GM21619 (cell line): ENCODE measurements at regions not wholly inside any gene's neighbourhood (a gene's known extent, or its start where the extent isn't known, plus 50 kb on each side); places are given as distances from the start of the nearest gene placed in this dataset.
A peak's percentile ranks its signal among the peaks of the same experiment; 100 is the strongest.
"Not testable (repeated sequence)": the region's sequence is repeated elsewhere in the genome, so short reads cannot be mapped to it uniquely, and the experiment has no call there.

ENCODE experiments used
- ATAC-seq: cut with Tn5 transposase; IDR thresholded peaks from one replicate; pipeline ENCODE4 v1.9.1; 2021; ENCODE audit not compliant: unreplicated experiment

DNA sequence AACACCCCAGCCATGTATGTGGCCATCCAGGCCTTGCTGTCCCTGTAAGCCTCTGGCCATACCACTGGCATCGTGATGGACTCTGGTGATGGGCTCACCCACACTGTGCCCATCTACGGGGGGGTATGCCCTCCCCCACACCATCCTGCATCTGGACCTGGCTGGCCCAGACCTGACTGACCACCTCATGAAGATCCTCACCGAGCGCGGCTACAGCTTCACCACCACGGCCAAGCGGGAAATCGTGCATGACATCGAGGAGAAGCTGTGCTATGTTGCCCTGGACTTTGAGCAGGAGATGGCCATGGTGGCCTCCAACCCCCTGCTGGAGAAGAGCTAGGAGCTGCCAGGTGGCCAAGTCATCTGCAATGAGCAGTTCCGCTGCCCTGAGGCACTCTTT, 80.4 kb upstream of the ZCCHC2 start:
- no peak for ATAC-seq

DNA sequence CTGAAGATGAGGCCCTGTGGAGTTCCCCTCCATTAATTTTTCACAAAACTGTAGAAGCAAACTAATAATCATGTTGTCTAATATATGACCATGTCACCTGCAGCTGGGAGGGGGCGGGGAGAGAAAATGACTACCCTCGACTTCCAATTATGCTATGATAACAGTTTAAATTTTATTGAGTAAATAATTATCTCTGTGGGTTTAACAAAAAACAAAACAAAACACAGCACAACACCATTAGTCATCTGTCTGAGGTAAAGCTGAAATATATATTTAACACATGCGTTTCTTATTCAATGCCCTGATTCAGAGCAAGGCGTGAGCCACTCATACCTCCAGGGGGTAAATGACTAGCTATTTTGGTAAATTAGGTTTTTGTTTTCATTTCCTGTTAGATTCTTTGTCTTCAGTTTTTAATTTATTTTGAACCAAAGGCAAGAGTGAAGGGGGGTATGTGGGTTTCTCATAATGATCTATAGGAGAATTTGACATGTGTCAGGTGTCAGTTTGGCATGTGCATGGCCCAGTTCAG, 77.4 kb upstream of the ZCCHC2 start:
- ATAC-seq, result peak; percentile 87

DNA sequence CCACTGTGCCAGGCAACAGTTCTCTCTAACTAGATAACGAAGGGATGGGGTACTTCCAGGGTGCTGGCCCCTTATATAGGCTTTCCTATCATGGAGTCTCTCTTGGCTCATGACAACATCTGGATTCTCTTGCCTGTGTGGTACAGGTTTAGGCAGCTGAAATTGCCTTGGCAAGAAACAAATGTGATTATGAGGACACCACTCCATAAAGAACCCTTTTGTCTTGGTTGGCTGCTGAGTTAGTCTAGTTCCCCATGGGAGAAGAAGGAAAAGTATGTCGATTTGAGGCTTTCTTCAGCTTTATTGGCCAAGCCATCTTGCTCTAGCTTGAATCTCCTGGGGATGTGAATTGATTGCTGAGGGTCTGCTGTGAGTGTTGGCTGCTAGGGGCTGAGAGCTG, 76.3 kb upstream of the ZCCHC2 start:
- ATAC-seq, result no peak

DNA sequence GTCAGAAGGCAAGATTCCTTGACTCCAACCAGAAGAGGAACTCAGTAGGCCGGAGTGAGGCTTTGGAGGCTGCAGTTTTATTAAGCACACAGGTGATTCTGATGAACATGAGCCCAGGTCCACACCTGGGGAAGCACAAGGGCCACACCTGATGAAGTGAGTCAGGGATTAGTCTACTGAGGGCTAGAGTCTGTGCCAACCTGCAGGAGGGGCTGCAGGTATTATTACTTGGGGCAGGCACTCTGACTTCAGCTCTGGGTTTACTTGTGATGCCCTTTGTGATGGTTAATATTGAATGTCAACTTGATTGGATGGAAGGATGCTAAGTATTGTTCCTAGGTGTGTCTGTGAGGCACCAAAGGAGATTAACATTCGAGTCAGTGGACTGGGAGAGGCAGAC, 75.2 kb upstream of the ZCCHC2 start:
- no peak for ATAC-seq

DNA sequence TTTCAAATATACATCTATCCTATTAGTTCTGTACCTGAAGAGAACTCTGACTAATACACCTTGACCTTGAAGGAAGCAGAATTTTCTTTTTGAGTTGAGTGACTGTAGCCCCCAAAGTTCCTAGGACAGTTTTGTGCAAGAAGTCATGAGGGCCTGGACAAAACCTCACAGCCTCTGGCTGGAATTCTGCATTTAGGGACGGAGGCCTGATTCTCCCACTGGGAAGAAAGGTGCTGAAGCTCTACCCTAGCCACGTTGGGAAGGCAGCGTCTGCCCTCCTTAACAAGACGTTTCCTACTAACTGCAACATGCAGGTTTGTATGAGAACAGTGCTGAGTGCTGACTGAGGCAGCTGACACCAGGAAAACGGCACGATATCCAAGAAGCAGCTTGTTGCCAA, 74.4 kb upstream of the ZCCHC2 start:
- no peak for ATAC-seq

DNA sequence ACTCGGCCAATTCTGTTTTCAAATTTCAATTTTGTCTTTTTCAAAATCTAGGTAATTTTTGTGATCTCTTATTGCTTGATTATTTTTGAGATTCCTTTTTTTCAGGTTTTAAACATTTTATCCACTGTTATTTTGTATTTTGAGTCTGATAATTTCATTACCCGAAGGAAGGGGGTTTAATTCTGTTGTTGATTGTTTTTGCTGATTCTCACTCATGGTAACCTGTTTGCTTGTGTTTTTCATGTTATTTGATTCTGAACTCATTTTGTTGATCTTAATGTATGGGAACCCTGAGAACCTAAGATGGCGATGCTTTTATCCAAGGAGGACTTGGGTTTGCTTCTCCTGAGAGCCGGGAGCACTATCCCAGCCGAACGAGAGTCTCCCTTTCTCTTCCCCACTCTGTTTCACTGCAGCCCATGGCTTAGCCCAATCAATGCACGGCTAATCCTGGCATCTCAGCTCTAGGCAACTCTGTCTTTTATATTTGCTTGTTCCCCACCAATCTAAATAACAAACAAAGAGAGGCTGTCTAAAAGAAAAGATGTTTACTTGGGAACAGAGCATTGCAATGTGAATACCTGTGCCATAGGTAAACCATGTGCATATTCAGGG, 73.2 kb upstream of the ZCCHC2 start:
- no peak for ATAC-seq

DNA sequence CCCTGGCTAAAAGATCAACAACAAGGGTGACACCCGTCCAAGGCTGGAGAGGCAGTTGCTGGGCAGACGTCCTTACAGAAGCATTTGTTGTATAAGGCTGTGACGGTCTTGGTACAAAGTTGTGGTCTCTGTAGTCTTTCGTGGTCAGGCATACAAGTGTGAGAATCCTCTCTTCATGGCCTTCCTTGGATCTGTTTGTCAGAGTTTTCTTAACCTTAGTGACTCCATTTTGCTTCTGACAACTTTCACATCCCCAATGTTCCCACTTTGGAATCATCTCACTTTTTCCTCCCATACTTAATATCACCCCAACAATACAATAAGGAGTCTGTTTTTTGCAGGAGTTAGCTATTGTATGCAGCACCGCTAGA, 72.7 kb upstream of the ZCCHC2 start:
- no peak for ATAC-seq

DNA sequence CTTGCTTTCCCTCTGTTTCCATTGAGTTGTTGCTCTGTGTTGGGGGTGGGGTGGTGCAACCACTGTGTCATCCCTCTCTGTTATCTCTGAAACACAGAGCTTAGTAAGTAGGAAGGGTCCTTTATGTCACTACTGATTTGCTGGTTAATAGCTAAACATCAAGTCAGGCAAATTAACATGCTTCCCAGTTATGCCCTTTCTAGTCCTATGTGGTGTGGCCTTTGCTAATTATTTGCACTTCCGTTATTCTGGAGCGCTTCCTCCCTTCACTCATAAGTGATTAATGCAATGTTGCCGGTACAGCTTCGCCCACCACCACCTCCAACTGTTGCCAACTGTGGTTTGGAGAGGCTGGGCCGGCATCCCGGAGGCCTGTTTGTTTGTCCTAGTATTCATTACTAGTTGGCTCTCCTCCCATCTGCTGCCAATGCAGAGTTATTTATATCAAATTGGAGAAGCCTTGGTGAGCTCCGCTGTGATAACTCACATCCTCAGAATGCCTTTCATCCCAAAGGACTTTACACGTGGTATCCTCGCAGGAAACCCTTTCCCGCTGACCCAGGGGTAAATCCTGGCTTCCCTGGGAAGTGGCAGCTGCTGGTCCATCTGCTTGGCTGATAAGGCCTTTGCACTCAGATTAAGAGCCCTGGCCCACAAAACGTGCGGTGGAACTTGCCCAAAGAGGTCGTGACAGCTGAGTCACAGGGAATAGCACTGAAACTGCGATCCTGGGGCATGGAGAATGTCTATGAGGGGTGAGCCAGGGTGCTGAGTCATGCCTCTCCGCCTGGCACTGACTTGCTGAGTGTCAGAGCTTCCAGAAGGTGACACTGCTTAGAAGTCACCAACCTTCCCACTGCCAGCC, 72.0 kb upstream of the ZCCHC2 start:
- no peak for ATAC-seq

DNA sequence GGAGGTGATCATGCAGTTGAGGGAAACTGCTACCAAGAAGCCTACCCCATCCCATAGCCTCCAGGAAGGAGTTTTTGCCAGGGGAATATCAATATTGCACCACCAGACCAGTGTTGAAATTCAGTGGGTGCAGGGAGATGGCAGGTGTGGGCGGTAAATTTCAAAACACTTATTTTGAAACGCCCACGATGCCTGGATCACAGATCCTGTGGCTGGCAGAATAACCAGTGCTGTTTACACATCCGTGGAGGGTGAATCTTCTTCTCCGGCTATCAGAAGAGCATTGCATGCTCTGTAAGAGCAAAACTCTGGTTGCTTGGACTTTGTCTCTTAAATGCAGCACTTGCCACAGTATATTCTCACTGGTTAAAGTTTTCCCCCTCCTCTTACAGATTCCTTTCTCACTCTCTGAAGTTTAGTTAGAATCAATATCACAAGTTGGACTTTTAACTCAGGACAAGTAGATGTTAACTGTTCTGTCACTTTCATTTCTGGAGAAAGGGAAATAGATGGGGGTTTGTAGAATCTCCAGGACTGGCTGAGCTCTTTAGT, 70.5 kb upstream of the ZCCHC2 start:
- ATAC-seq, result no peak

DNA sequence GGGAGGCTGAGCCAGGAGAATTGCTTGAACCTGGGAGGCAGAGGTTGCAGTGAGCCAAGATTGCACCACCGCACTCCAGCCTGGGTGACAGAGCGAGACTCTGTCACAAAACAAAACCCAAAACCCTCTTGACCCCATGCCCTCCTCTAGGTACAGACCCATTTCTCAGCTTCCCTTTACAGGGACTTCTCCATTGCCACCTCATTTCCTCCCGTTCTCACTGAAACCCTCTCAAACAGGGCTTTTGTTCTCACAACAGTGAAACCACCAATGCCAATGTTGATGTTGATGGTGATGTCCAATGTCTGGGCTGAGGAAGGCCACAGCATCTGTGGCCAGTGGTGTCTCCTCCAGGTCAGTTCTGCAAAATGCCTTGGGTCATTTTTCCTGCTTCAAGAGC, 69.0 kb upstream of the ZCCHC2 start:
- peak; percentile 42 for ATAC-seq

DNA sequence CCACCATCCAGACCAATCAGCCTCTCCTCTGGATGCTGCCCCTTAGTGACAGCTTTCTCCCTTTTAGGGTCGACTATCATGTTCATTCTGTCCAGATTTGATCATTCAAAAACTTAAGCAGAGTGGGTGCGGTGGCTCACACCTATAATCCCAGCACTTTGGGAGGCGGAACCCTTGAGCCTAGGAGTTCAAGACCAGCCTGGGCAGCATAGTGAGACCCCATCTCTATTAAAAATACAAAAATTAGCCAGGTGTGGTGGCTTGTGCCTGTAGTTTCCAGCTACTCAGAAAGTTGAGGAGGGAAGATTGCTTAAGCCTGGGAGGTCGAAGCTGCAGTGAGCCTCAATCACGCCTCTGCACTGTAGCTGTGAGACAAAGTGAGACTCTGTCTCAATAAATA, 68.3 kb upstream of the ZCCHC2 start:
- ATAC-seq, result no peak

DNA sequence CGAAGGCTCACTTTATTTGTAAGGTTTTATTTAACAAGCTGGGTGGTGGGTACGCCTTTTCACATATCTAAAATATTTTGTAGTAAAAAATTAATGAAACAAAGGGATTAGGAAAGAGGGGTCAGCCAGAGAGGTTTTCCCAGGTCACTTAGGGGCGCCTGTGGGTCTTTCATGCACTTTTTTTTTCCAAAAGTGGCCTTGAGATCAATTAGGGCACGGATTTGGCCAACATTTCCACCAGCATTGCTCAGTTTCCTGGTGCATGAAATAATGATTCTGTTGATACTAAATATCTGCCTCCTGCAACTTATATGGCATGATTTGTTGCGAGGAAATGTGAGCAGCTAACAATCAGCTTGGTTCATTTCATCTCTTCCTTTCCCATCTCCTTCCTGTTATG, 67.6 kb upstream of the ZCCHC2 start:
- no peak for ATAC-seq

DNA sequence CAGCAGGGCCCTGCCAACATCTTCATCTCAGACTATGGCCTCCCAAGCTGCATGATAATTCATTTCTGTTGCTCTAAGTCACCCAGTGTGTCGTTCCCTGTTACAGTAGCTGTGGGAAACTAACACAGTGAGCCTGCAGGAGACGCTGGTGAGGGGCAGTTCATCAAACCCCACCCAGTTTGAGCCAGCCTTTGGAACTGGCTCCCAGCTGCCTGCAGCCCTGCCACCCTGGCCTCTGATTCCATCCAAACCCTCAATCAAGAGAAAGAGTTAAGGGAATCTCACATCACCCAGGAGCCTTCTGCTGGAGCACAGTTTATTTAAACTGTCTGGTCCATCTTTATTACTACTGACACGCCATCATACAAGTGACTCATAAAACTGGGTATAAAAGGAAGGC, 64.9 kb upstream of the ZCCHC2 start:
- ATAC-seq, result no peak

DNA sequence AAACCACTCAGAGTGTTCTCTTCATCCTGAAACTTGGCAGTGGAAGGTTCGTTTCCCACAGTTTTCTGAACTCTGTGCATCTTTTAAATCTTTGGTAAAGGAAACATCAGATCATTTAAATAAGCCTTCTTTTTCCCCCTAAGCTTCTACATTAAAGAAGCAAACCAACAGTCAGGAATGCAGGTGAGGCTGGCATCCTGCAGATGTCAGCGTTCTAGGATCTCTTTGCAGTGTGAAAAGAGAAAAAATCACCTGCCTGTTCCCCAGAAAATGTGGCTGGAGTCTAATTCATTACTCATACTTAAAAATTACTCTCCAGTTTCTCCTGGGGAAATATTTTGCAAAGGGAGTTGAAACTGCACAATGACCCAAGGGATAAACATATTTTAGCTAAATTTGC, 64.5 kb upstream of the ZCCHC2 start:
- no peak for ATAC-seq

DNA sequence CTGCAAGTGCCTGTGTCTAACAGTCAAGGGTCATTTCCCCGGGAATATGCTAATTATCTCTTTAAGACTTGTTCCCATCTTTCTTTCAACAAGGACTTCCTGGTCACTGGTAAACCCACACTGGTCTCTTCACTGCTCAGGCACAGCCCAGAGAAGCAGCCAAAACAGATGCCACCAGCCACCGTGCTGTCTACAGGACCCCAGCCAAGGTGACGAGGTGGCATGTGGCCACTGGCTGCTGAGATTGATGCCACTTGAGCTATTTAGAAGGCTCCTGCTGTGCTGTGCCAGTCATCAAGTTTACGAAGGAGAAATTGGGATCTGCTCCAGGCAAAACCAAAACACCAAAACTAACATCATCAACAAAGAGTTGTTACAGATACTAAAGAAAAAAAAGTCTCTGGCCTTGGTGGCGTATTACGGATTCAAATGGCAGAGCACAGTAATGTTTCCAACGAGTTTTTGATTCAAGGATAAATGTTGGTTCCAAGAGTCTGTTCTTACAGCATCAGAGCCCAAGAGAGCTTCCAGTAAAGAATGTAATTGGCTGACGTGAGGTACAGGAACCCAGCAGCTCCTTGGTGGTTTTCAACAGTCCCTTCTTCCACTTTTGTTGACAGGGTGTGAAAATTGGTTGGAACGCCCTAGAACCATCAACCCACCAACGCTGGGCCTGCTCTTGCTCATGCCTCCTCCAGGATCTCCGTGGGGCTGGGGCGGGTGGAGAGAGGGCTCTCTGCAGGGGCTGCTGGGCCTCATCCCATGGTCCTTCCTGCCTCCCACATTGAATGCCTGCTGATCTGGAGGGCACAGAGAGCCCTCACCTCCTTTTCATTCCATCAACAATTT, 63.7 kb upstream of the ZCCHC2 start:
- ATAC-seq, result no peak

DNA sequence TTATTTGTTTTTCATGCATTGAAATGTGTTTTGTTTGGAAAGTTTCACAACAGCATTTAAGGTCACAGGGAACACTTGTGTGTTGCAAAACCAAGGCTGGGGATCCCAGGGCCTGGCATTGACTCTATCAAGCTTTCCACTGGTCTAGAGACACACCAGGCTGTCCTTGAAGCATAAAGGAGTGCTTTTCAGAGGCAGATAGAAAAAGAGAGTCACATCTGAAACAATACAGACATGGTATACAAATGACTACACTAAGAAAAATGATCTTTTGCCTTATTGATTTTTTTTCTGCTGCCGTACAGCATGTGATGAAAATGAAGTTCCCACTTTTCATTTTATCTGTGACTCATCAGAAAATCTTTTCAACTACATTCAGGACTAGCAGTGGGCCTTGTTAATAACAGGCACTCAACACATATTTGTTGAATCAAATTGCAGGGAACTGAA, 61.9 kb upstream of the ZCCHC2 start:
- ATAC-seq, result no peak

DNA sequence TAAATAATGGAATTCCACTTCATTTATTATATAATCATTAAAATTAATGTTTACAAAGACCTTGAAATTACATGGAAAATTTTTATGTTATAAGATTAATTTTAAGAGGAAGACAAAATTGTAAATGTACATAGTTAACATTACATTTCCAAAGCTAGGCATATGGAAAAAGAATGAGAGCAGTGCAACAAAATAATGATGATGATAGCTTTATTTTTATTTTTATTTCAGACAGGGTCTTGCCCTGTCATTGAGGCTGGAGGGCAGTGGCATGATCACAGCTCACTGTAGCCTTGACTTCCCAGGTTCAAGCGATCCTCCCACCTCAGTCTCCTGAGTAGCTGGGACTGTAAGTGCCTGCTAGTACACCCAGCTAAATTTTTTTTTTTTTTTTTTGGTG, 61.2 kb upstream of the ZCCHC2 start:
- no peak for ATAC-seq

DNA sequence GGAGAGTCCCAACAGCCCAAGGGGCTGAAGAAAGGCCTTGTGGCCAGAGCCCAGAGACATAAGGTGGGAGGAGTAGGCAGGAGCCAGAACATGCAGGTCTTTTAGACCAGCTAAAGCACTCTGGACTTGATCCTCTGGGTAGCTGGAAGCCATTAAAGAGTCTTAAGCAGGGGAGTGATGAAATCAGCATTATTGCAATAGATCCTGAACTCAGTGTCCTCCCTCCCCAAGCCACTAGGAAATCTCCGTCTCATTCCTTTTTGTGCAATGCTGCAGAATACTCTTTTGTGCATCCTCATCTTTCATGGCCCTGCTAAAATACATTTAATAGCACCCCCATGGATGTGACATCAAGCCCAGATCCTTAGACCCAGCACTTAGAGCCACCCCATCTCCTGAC, 58.6 kb upstream of the ZCCHC2 start:
- no peak for ATAC-seq

DNA sequence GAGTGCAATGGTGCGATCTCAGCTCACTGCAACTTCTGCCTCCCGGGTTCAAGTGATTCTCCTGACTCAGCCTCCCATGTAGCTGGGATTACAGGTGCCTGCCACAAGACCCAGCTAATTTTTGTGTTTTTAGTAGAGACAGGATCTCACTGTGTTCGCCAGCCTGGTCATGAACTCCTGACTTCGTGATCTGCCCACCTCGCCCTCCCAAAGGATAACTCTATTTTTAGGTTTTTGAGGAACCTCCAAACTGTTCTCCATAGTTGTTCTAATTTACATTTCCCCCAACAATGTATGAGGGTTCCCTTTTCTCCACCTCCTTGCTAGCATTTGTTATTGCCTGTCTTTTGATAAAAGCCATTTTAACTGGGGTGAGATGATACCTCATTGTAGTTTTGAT, 53.7 kb upstream of the ZCCHC2 start:
- not testable (repeated sequence) for ATAC-seq
